ENCODE measurements at regions not wholly inside any gene's neighbourhood (a gene's known extent, or its start where the extent isn't known, plus 50 kb on each side); places are given as distances from the start of the nearest gene placed in this dataset.

DNA sequence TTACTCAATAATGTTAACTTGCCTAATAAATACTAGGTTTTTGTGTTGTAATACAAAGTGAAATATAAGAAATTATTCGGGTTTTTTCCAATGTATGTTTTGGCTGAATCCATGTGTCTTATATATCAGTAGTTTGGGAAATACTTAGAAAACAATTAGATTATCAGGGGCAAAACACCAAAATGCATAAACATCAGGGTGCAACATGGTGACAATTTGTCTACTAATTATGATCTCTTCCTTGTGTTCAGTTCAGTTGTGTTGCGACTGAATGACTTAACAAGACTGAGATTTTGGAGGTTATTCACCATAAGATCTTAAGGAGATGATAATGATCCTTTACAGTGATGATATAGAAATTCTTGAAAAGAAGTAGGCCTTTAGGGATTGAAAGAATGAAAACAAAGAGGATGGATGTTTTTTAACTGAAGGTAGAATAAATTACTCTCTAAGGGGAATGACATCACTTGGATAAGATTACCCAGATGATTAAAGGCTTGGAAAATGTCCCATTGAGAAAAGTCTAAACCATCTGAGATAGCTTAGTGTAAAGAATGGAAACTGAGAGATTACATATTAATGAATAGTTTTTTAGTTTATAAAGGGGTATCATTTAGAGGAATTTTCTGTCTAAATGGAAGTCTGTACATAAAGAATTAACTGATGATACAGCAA, 415.8 kb downstream of the SPATA31D1 start:
- Histone ChIP-seq H3K36me3 (no peaks in the 10 kb centered on the region), H3K79me2 (ENCODE audit: low read depth) (no peaks in the 10 kb centered on the region), H3K9me3 (ENCODE audit: low read depth) (no peaks in the 10 kb centered on the region), H3K4me3 (no peak overlapping the region), H3F3A (ENCODE audit: low read depth) (no peaks in the 10 kb centered on the region), H2AFZ (replicated peaks) (no peak overlapping the region), H4K20me1 (ENCODE audit: low read depth) (no peaks in the 10 kb centered on the region), H3K4me1 (no peaks in the 10 kb centered on the region), H3K9ac (no peak overlapping the region), H3K4me2 (no peak overlapping the region), H3K27me3 (no peaks in the 10 kb centered on the region), H3K27ac (no peak overlapping the region)
- Mint-ChIP-seq H3K4me1 (peaks cover 3% of the 10 kb centered on the region), H3K9me3 (peaks cover 3% of the 10 kb centered on the region), H3K4me3 (no peak overlapping the region), H3K27me3 (ENCODE audit: insufficient read depth, low read depth) (no peaks in the 10 kb centered on the region), H3K27ac (no peak overlapping the region), H3K36me3 (no peaks in the 10 kb centered on the region)
- DNase-seq (ENCODE audit: low spot score): no peak
- TF ChIP-seq EZH2phosphoT487 (IDR thresholded peaks at IDR 0.05) (no peak), CTCF (IDR thresholded peaks at IDR 0.05) (no peak), EZH2 (IDR thresholded peaks at IDR 0.05) (no peak)

DNA sequence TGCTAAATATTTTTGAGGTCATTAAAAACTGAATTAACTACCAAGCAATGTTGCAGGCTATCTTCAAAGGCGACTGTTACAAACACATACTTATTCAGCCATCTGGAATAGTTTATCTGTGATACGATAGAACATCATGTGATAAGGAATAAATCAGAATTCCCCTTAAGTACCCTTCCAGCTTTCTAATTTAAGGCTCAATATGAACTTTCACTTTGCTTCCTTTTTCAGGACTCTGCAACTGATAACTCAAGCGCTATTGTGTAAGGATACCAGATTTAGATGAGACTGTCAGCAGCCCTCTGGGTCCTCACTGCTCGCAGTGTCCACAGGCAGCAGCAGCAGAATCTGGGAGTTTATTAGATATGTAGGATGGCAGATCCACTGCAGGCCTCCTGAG, 416.3 kb downstream of the SPATA31D1 start:
- no peak for DNase-seq (ENCODE audit: low spot score)
- Histone ChIP-seq H3K9ac (no peak overlapping the region), H3F3A (ENCODE audit: low read depth) (no peaks in the 10 kb centered on the region), H3K9me3 (ENCODE audit: low read depth) (no peaks in the 10 kb centered on the region), H3K4me1 (no peaks in the 10 kb centered on the region), H3K36me3 (no peaks in the 10 kb centered on the region), H3K27me3 (no peaks in the 10 kb centered on the region), H2AFZ (replicated peaks) (no peak overlapping the region), H3K4me2 (no peak overlapping the region), H3K27ac (no peak overlapping the region), H3K4me3 (no peak overlapping the region), H4K20me1 (ENCODE audit: low read depth) (no peaks in the 10 kb centered on the region), H3K79me2 (ENCODE audit: low read depth) (no peaks in the 10 kb centered on the region)
- peaks cover 3% of the 10 kb centered on the region for H3K9me3 Mint-ChIP-seq
- no peaks in the 10 kb centered on the region for H3K27me3 Mint-ChIP-seq (ENCODE audit: insufficient read depth, low read depth)
- H3K27ac Mint-ChIP-seq: no peak overlapping the region
- H3K4me1 Mint-ChIP-seq: peaks cover 3% of the 10 kb centered on the region
- no peak overlapping the region for H3K4me3 Mint-ChIP-seq
- no peak for TF ChIP-seq EZH2 (IDR thresholded peaks at IDR 0.05)
- no peak for TF ChIP-seq EZH2phosphoT487 (IDR thresholded peaks at IDR 0.05)
- TF ChIP-seq CTCF (IDR thresholded peaks at IDR 0.05): no peak
- no peaks in the 10 kb centered on the region for H3K36me3 Mint-ChIP-seq

DNA sequence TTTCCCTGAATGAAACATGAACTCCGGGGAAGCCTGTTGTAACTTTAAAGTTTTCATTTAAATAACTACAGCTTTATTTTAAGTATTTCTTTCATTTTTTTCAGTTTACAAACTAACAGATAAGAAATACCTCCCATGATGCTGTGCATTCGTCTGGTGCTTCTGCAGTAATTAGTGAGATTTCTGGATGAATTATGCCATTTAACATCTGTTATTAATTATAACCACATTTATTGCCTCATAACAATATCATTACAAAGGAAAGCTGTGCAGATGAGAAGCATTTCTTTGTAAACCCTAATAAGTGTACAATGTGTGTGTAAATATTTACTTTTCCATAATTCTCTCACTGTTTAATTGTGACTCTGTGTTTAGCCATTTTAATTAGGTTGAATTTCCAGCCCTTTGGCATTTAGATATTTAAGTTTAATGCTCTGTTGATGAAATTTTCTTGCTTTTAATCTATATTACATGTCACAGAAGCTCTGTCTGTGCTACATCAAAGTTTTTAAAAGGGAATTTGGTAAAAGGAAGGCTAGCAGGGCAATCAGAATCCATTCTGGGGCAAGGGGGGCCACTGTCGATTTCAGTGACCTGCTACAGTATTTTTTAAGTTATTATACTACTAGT, 418.0 kb downstream of the SPATA31D1 start:
- no peaks in the 10 kb centered on the region for H3K79me2 ChIP-seq (ENCODE audit: low read depth)
- Mint-ChIP-seq H3K36me3 (no peaks in the 10 kb centered on the region), H3K27me3 (ENCODE audit: insufficient read depth, low read depth) (no peaks in the 10 kb centered on the region), H3K4me3 (no peak overlapping the region), H3K9me3 (peaks cover 3% of the 10 kb centered on the region), H3K4me1 (peaks cover 3% of the 10 kb centered on the region), H3K27ac (no peak overlapping the region)
- no peaks in the 10 kb centered on the region for H3K4me1 ChIP-seq
- H3K36me3 ChIP-seq: no peaks in the 10 kb centered on the region
- no peaks in the 10 kb centered on the region for H3F3A ChIP-seq (ENCODE audit: low read depth)
- no peak overlapping the region for H3K9ac ChIP-seq
- H3K27me3 ChIP-seq: no peaks in the 10 kb centered on the region
- DNase-seq (ENCODE audit: low spot score): no peak
- H2AFZ ChIP-seq (replicated peaks): no peak overlapping the region
- no peaks in the 10 kb centered on the region for H3K9me3 ChIP-seq (ENCODE audit: low read depth)
- no peaks in the 10 kb centered on the region for H4K20me1 ChIP-seq (ENCODE audit: low read depth)
- H3K27ac ChIP-seq: no peak overlapping the region
- H3K4me3 ChIP-seq: no peak overlapping the region
- no peak overlapping the region for H3K4me2 ChIP-seq
- TF ChIP-seq EZH2phosphoT487 (IDR thresholded peaks at IDR 0.05): no peak
- TF ChIP-seq CTCF (IDR thresholded peaks at IDR 0.05): no peak
- TF ChIP-seq EZH2 (IDR thresholded peaks at IDR 0.05): no peak
